Neural progenitor cell (in vitro differentiated cells): ENCODE measurements at regions not wholly inside any gene's neighbourhood (a gene's known extent, or its start where the extent isn't known, plus 50 kb on each side); places are given as distances from the start of the nearest gene placed in this dataset.

Experiments
- DNase-seq: peaks from one replicate; pipeline ENCODE4 v3.0.0-alpha.2; 2016; ENCODE audit warnings: low spot score
- H2AFZ ChIP-seq: fragments of 200-600 bp; sonication (generic); replicated peaks from 2 replicates; pipeline ENCODE4 v1.6.1; 2016; ENCODE audit warnings: antibody characterized with exemption
- H3F3A ChIP-seq: fragments of 200-600 bp; sonication (generic); 2 replicates; pipeline ENCODE4 v1.6.1; 2016; ENCODE audit warnings: antibody characterized with exemption, low read depth
- H3K27ac ChIP-seq: fragments of 200-600 bp; sonication (generic); 2 replicates; pipeline ENCODE4 v1.5.1; 2016; ENCODE audit warnings: mild to moderate bottlenecking
- H3K27me3 ChIP-seq: fragments of 200-600 bp; sonication (generic); 2 replicates; pipeline ENCODE4 v1.6.1; 2016; ENCODE audit warnings: mild to moderate bottlenecking, moderate library complexity
- H3K36me3 ChIP-seq: fragments of 200-600 bp; sonication (generic); 2 replicates; pipeline ENCODE4 v1.5.1; 2016
- H3K4me1 ChIP-seq: fragments of 200-600 bp; sonication (generic); 2 replicates; pipeline ENCODE4 v1.6.1; 2016; ENCODE audit warnings: mixed run types
- H3K4me2 ChIP-seq: fragments of 200-600 bp; sonication (generic); 2 replicates; pipeline ENCODE4 v1.6.1; 2016
- H3K4me3 ChIP-seq: fragments of 200-600 bp; sonication (generic); 2 replicates; pipeline ENCODE4 v1.5.1; 2016
- H3K79me2 ChIP-seq: fragments of 200-600 bp; sonication (generic); 2 replicates; pipeline ENCODE4 v1.6.1; 2016; ENCODE audit warnings: low read depth
- H3K9ac ChIP-seq: fragments of 200-600 bp; sonication (generic); 2 replicates; pipeline ENCODE4 v1.6.1; 2016
- H3K9me3 ChIP-seq: fragments of 200-600 bp; sonication (generic); 2 replicates; pipeline ENCODE4 v1.5.1; 2016; ENCODE audit warnings: low read depth
- H4K20me1 ChIP-seq: fragments of 200-600 bp; sonication (generic); 2 replicates; pipeline ENCODE4 v1.6.1; 2016; ENCODE audit warnings: low read depth
- H3K27ac Mint-ChIP-seq: 3 replicates; pipeline ENCODE4 v1.8.0; 2021; ENCODE audit warnings: mixed read lengths
- H3K27me3 Mint-ChIP-seq: 2 replicates; pipeline ENCODE4 v1.8.0; 2022; ENCODE audit warnings: low read depth, mild to moderate bottlenecking, inconsistent platforms, moderate library complexity, mixed read lengths; ENCODE audit not compliant: insufficient read depth
- H3K36me3 Mint-ChIP-seq: 3 replicates; pipeline ENCODE4 v1.8.0; 2021; ENCODE audit warnings: mixed read lengths
- H3K4me1 Mint-ChIP-seq: 3 replicates; pipeline ENCODE4 v1.8.0; 2021; ENCODE audit warnings: mixed read lengths
- H3K4me3 Mint-ChIP-seq: 3 replicates; pipeline ENCODE4 v1.8.0; 2021; ENCODE audit warnings: mild to moderate bottlenecking, moderate library complexity, mixed read lengths
- H3K9me3 Mint-ChIP-seq: 3 replicates; pipeline ENCODE4 v1.8.0; 2020; ENCODE audit warnings: mixed read lengths
- EZH2 ChIP-seq: fragments of 200-600 bp; sonication (generic); IDR thresholded peaks from 2 replicates; pipeline ENCODE4 v1.6.1; 2017; ENCODE audit warnings: antibody characterized with exemption, mild to moderate bottlenecking, moderate library complexity
- EZH2phosphoT487 ChIP-seq: fragments of 200-600 bp; sonication (generic); IDR thresholded peaks from 2 replicates; pipeline ENCODE4 v1.6.1; 2017; ENCODE audit warnings: antibody characterized with exemption
- TF ChIP-seq, protein P1 (sequence below): fragments of 200-600 bp; sonication (generic); IDR thresholded peaks from 2 replicates; pipeline ENCODE4 v1.5.1; 2017; ENCODE audit warnings: antibody characterized with exemption, mild to moderate bottlenecking

- no peak overlapping the region for H3K27ac Mint-ChIP-seq
- Histone ChIP-seq H3F3A (no peaks in the 10 kb centered on the region), H3K4me2 (no peak overlapping the region), H3K36me3 (no peaks in the 10 kb centered on the region), H3K9ac (no peak overlapping the region), H3K9me3 (no peaks in the 10 kb centered on the region), H3K4me1 (no peaks in the 10 kb centered on the region), H2AFZ (no peak overlapping the region), H3K27ac (no peak overlapping the region), H4K20me1 (no peaks in the 10 kb centered on the region), H3K27me3 (no peaks in the 10 kb centered on the region), H3K79me2 (no peaks in the 10 kb centered on the region), H3K4me3 (no peak overlapping the region)
- peaks cover 4% of the 10 kb centered on the region for H3K9me3 Mint-ChIP-seq
- no peak for DNase-seq
- no peaks in the 10 kb centered on the region for H3K4me1 Mint-ChIP-seq
- peaks cover 2% of the 10 kb centered on the region for H3K27me3 Mint-ChIP-seq
- H3K36me3 Mint-ChIP-seq: peaks cover 4% of the 10 kb centered on the region
- TF ChIP-seq, protein P1, sequence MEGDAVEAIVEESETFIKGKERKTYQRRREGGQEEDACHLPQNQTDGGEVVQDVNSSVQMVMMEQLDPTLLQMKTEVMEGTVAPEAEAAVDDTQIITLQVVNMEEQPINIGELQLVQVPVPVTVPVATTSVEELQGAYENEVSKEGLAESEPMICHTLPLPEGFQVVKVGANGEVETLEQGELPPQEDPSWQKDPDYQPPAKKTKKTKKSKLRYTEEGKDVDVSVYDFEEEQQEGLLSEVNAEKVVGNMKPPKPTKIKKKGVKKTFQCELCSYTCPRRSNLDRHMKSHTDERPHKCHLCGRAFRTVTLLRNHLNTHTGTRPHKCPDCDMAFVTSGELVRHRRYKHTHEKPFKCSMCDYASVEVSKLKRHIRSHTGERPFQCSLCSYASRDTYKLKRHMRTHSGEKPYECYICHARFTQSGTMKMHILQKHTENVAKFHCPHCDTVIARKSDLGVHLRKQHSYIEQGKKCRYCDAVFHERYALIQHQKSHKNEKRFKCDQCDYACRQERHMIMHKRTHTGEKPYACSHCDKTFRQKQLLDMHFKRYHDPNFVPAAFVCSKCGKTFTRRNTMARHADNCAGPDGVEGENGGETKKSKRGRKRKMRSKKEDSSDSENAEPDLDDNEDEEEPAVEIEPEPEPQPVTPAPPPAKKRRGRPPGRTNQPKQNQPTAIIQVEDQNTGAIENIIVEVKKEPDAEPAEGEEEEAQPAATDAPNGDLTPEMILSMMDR: no peak
- TF ChIP-seq EZH2: no peak
- no peak for TF ChIP-seq EZH2phosphoT487
- H3K4me3 Mint-ChIP-seq: no peak overlapping the region
Observed at GRCh38 chr12:30178916-30179315, 395.2 kb upstream of the TMTC1 start.

GRCh38 chr12:30169839-30170591 is 386.3 kb upstream of the TMTC1 start:
- Histone ChIP-seq H3K4me3 (peak overlapping the region; percentile 50), H3K4me2 (peak overlapping the region; percentile 79), H3K27me3 (peaks cover 51% of the 10 kb centered on the region), H3K79me2 (no peaks in the 10 kb centered on the region), H3K36me3 (no peaks in the 10 kb centered on the region), H4K20me1 (no peaks in the 10 kb centered on the region), H3K9ac (no peak overlapping the region), H2AFZ (no peak overlapping the region), H3K27ac (no peak overlapping the region), H3K4me1 (no peaks in the 10 kb centered on the region), H3K9me3 (no peaks in the 10 kb centered on the region), H3F3A (no peaks in the 10 kb centered on the region)
- Mint-ChIP-seq H3K4me3 (no peak overlapping the region), H3K9me3 (peaks cover 7% of the 10 kb centered on the region), H3K27ac (no peak overlapping the region), H3K4me1 (no peaks in the 10 kb centered on the region), H3K27me3 (no peaks in the 10 kb centered on the region), H3K36me3 (no peaks in the 10 kb centered on the region)
- TF ChIP-seq EZH2phosphoT487 (peak; percentile 35), EZH2 (peak; percentile 85)
- TF ChIP-seq, protein P1: no peak
- DNase-seq: peak; percentile 66

DNA sequence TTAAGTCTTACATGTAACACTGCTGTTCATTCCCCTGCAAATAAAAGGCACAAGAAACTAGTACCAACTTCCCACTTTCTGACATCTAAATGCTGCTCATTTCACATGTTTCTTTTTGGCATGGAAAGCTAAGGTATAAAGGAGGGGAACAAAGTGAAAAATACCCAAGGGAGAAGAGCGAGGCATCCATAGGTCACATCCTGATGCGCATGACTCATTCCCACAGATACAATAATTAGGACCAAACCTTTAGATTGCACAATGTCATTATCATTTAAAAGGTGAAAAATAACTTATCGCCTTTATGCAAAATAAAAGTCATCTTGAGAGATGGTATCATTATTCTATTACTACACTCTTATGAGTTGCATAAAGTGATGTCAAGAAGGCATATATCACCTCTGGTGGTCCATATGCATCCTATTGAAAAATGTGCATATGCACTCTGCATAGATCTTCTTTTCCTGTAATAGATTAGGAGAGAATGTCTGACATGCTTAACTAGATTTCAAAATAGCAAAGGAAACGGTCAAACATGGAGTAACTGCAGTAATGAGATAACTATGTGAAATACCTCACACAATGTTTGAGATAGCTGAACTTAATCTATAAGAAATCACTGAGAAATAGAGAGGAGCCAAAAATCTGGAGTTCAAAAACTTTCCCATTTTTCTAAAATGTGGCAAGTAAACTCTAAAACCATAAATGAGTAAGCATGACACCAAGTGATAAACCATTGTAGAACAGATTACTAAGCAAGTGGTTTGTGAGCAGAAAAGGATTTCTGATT is 382.5 kb upstream of the TMTC1 start:
- no peak for DNase-seq
- Histone ChIP-seq H3K79me2 (no peaks in the 10 kb centered on the region), H3K4me3 (no peak overlapping the region), H2AFZ (no peak overlapping the region), H3K36me3 (no peaks in the 10 kb centered on the region), H3K4me2 (no peak overlapping the region), H3K27me3 (peaks cover 38% of the 10 kb centered on the region), H3F3A (no peaks in the 10 kb centered on the region), H3K27ac (no peak overlapping the region), H3K9me3 (no peaks in the 10 kb centered on the region), H4K20me1 (no peaks in the 10 kb centered on the region), H3K4me1 (no peaks in the 10 kb centered on the region), H3K9ac (no peak overlapping the region)
- TF ChIP-seq EZH2 (no peak), EZH2phosphoT487 (no peak)
- TF ChIP-seq, protein P1: no peak
- Mint-ChIP-seq H3K27me3 (no peaks in the 10 kb centered on the region), H3K4me1 (no peaks in the 10 kb centered on the region), H3K36me3 (no peaks in the 10 kb centered on the region), H3K9me3 (peaks cover 4% of the 10 kb centered on the region), H3K4me3 (no peak overlapping the region), H3K27ac (no peak overlapping the region)
